Stimulated activated naive CD4-positive, alpha-beta T cell treated with Interleukin-2 at 50 U/mL for 16 hours (primary cell): ENCODE measurements at regions not wholly inside any gene's neighbourhood (a gene's known extent, or its start where the extent isn't known, plus 50 kb on each side); places are given as distances from the start of the nearest gene placed in this dataset.

Experiments used
- DNase-seq: peaks from one replicate; lab custom pipeline; 2025; lab: John Stamatoyannopoulos, UW

DNA sequence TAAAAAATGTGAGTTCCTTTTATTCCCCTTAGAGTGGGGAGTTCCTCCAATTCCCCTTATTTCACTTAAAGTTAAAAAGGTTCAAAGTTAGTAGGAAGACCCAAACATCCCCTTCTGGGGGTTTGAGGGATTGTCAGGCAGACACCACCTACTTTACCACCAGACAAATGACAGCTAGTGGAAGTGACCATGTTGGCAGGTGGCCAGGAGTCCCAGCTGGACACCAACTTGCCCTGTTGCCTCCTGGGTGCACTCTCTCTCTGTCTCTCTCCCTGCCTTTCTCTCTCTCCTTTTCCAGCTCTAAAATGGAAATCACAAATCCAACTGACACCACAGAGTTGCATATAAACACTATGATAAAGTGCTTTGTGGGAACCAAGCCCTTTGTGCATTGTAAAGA is 307.7 kb upstream of the TLE4 start:
- no peak for DNase-seq

GRCh38 chr9:79264511-79265355 is 307.0 kb upstream of the TLE4 start:
- DNase-seq, result no peak

DNA sequence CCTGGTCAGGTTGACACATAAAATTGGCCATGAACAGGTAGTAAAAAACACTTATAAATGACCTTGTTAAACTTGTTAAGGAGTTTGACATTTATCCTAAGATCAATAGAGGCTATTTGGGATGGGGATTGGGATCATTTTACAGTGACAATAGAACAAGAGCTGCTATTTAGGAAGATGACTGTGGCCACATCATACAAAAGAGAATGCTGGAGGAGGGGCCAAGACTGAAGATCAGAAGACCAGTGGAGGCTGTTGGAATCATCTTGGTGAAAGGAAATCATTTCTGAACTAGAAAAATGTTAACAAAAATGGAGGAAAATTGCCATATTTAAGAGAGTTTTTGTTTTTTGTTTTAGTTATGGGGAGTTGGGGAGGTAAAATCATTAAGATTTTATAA is 304.8 kb upstream of the TLE4 start:
- no peak for DNase-seq

GRCh38 chr9:79268806-79269205 is 303.0 kb upstream of the TLE4 start:
- DNase-seq, result no peak

DNA sequence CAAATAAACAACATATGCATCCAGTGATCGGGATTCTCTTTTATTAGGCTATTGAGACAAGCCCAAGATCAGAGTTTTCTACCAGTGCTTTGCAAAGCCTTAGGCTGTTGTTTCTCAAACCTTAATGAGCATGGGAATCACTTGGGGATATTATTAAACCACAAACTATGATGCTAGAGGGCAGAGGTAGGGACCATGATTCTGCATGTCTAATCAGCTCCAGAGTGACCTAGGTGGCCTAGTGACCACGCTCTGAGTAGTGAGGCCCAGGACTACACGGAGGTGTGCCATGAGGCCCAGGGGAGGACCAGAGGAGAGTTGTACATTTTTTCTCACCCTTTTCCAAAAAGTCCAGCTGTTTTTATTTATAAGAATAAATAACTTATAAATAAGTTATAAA is 298.5 kb upstream of the TLE4 start:
- DNase-seq, result no peak

- no peak for DNase-seq
Measured at GRCh38 chr9:79279356-79279755, 292.4 kb upstream of the TLE4 start.

- no peak for DNase-seq
Measured at GRCh38 chr9:79280691-79281090, 291.1 kb upstream of the TLE4 start.

DNA sequence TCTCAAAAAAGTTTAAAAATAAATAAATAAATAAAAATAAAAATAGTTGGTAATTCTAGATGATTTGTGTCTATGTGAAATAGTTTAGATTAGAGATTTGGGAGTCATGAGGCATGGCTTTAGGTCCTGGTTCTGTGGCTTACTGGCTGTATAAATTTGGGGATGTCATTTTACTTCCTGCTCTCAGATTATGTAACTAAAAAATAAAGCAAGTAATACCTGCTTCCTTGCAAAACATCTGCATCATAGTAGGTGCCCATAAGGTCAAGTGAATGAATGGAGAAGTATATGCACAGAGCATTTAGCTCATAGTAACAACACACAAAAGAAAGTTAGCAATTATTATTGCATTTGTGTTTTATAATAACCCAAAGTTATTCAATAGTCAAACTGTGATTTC is 287.7 kb upstream of the TLE4 start:
- DNase-seq, result no peak

DNA sequence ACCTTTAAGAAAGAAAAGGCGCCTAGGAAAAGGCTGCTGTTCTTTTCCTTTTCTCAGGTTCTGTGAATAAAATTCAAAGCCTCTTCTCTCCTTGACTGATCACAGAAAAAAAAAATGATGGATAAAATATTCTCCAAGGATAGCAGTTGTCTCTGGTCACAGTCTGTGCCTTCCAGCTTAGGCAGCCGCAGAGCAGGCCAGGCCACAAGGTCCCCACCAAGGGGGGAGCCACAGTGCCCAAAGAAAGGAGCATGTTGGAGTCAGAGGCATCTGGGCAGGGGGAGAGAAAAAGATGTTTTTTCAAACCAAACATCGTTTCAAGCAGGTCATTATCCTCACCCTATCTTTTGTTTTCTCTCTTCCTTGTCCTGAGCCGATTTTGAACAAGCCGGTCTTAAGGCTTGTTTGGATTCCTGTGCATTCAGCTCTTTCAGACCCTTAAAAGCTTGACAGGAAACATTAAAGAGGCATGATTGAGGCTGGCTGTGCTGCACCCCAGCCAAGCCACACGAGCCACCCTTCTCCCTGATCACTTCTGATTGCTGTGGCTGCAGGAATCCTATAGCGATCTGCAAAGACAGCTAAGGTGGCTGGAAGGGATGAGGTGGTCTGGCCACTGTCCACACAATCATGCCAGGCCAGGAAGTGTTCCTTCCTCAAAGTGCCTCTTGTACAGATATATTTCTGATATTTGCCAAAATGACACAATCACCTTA is 284.6 kb upstream of the TLE4 start:
- DNase-seq, result no peak

- no peak for DNase-seq
Measured at GRCh38 chr9:79287708-79288290, 284.0 kb upstream of the TLE4 start.

DNA sequence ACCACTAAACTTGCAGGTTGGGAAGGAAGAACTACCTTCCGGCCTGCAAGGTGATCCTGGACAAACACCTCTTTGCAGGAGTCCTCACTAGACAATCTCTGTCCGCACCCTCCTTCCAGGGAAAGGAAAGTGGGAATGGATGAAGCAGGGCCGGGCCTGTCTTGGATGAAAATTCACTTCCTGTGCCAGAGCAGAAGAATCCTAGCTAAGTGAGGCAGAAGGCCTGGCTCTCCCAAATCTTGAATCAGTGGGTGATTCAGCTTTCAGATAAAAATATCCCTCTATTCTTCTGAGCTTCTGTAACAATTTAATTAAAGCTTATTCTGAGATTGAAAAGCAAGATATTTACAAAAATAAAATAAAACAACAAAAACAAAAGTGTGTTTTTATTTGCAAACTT is 281.9 kb upstream of the TLE4 start:
- DNase-seq, result no peak

- no peak for DNase-seq
Measured at GRCh38 chr9:79292731-79293280, 279.0 kb upstream of the TLE4 start.

- DNase-seq, result no peak
Measured at GRCh38 chr9:79300068-79300467, 271.7 kb upstream of the TLE4 start.

GRCh38 chr9:79301085-79301484 is 270.7 kb upstream of the TLE4 start:
- no peak for DNase-seq

- no peak for DNase-seq
Measured at GRCh38 chr9:79301551-79302391, 270.0 kb upstream of the TLE4 start.

DNA sequence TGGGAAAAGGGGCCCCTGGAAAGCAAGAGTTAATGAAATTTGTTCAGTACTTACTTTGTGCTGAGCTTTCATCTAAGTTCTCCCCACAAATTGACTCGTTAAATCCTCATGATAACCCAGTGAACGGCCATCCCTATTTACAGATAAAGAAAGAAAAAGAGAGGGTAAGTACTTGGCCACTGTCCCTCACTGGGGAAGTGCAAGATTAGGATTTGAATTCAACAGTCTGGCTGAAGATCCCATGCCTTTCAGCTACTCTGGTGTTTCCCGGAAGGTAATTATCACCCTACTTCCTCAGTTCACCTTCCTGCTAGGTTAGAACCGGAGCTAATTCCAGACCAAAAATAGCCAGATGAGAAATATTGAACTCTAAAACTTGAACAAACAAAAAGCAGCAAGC is 269.2 kb upstream of the TLE4 start:
- DNase-seq, result no peak

DNA sequence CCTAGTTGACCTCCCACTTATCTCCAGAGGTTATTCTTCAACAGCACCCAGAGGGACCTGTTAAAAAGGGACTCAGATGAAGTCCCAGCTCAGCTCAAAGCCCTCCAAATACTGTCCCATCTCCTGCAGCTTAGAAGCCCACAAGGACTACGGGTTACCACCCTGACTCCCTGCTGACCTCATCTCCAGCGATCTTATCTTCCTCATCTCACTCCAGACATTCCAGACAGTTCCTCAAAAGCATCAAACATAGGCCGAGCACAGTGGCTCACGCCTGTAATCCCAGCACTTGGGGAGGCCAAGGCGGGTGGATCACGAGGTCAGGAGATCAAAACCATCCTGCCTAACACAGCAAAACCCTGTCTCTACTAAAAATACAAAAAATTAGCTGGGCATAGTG is 263.8 kb upstream of the TLE4 start:
- DNase-seq, result no peak

GRCh38 chr9:79312686-79313421 is 258.9 kb upstream of the TLE4 start:
- no peak for DNase-seq

- no peak for DNase-seq
Measured at GRCh38 chr9:79325501-79325900, 246.3 kb upstream of the TLE4 start.

DNA sequence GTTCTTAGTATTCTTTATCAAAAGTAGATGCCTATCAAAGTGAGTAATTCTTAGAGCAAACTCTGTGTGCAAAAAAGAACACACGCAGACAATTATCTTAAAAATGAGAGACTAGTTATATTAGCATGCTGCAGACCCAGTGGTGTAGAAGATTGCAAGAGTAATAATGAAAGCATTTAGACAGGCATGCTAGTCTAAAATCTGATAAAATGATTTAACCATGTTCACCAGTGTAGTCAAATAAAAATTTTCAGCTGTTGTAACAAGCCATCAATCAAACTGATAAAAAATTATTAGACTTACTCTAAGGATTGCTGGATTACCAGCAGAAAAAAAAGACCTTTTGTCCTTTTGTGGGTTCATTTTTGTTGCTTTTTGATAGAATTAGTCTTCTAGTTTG is 241.9 kb upstream of the TLE4 start:
- no peak for DNase-seq

DNA sequence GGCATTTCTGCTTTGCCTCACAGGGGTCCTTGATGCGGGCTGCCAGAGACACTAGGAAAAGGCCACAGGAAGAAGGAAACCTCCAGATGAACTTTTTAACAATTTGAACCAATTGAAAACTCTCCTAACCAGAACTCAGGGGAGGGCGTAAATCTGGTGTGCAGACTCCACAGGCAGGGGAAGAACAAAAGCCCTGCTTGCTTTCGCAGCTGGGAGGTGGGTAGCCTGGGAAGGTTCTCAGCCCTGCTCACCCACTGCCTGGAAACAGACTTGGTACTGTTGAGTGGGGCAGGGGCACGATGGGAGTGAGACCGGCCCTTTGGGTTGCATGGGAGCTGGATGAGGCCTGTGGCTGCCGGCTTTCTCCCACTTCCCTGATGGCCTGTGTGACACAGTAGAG is 237.8 kb upstream of the TLE4 start:
- DNase-seq, result no peak
